Stomach (tissue), 4 donors: ENCODE measurements at regions not wholly inside any gene's neighbourhood (a gene's known extent, or its start where the extent isn't known, plus 50 kb on each side); places are given as distances from the start of the nearest gene placed in this dataset.

ENCODE experiments used
- CTCF ChIP-seq, 7 experiments: fragments of 450-650 bp in 4 of 7; fragments of 200-600 bp in 3 of 7; sonication (generic) in 3 of 7; IDR thresholded peaks; one replicate each; pipeline ENCODE4 v1.5.1; 2016 to 2019; ENCODE audit warnings: antibody characterized with exemption in 7 of 7, control low read depth in 2 of 7, mild to moderate bottlenecking in 1 of 7
- EP300 ChIP-seq: sonication (generic); formaldehyde crosslinking; IDR thresholded peaks from one replicate; pipeline ENCODE4 v1.6.1; 2017; ENCODE audit warnings: antibody characterized with exemption

GRCh38 chr6:153698637-153699036 is 340.4 kb upstream of the OPRM1 start:
- TF ChIP-seq CTCF (IDR thresholded peaks at IDR 0.05) (no peak), EP300 (no peak)
